GM13976 (cell line): ENCODE measurements at regions not wholly inside any gene's neighbourhood (a gene's known extent, or its start where the extent isn't known, plus 50 kb on each side); places are given as distances from the start of the nearest gene placed in this dataset.

Experiments
- DNase-seq: peaks from one replicate; pipeline ENCODE4 v3.0.0; 2012; ENCODE audit warnings: low spot score
- CTCF ChIP-seq: IDR thresholded peaks from 2 replicates; pipeline ENCODE4 v1.5.1; 2012; ENCODE audit warnings: borderline replicate concordance, mild to moderate bottlenecking; ENCODE audit not compliant: insufficient read depth; ENCODE audit errors: extremely low read depth, missing control alignments, control extremely low read depth
- in situ Hi-C: fragments of 300-500 bp; cut with MboI; formaldehyde crosslinking; loops from one replicate; pipeline ENCODE4 v1.12.0; 2022; ENCODE audit warnings: low sequenced_read_pairs, mixed read lengths, inconsistent platforms; ENCODE audit not compliant: unreplicated experiment

GRCh38 chr5:61924251-61924650 lies 381.8 kb upstream of the KIF2A start:
- no peak for TF ChIP-seq CTCF
- DNase-seq, result no peak
- in situ Hi-C loops, result no loop called here

GRCh38 chr5:61926911-61927310 lies 379.1 kb upstream of the KIF2A start:
- no peak for TF ChIP-seq CTCF
- no peak for DNase-seq
- in situ Hi-C loops, result no loop called here

- in situ Hi-C loops, result no loop called here
- TF ChIP-seq CTCF, result no peak
- DNase-seq, result no peak
These were observed 374.8 kb upstream of the KIF2A start for GRCh38 chr5:61931236-61931635.

GRCh38 chr5:61933787-61934626 lies 372.0 kb upstream of the KIF2A start:
- in situ Hi-C loops, result no loop called here
- peak; percentile 16 for TF ChIP-seq CTCF
- DNase-seq, result peak; percentile 45

GRCh38 chr5:61941637-61942036 lies 364.4 kb upstream of the KIF2A start:
- no peak for DNase-seq
- in situ Hi-C loops, result no loop called here
- no peak for TF ChIP-seq CTCF

- no peak for TF ChIP-seq CTCF
- no peak for DNase-seq
- in situ Hi-C loops, result no loop called here
These were observed 363.4 kb upstream of the KIF2A start for GRCh38 chr5:61942462-61943049.
